ENCODE measurements at regions not wholly inside any gene's neighbourhood (a gene's known extent, or its start where the extent isn't known, plus 50 kb on each side); places are given as distances from the start of the nearest gene placed in this dataset.

GRCh38 chr7:68671671-68672070 lies 926.6 kb upstream of the AUTS2 start:
- Histone ChIP-seq H2AFZ (ENCODE audit: low read length) (no peak overlapping the region), H3K4me3 (ENCODE audit: insufficient read depth, low read length) (no peak overlapping the region), H3K4me2 (ENCODE audit: insufficient read depth, low read length) (no peak overlapping the region), H3K9me3 (ENCODE audit: low read depth, low read length) (no peaks in the 10 kb centered on the region), H4K20me1 (ENCODE audit: insufficient read depth, low read length) (no peaks in the 10 kb centered on the region), H3K27ac (ENCODE audit: low read depth, low read length) (no peak overlapping the region), H3K27me3 (ENCODE audit: insufficient read depth, low read length) (no peaks in the 10 kb centered on the region), H3K36me3 (ENCODE audit: insufficient read depth, low read length) (no peaks in the 10 kb centered on the region), H3K79me2 (ENCODE audit: insufficient read depth, low read length) (no peaks in the 10 kb centered on the region), H3K4me1 (ENCODE audit: insufficient read depth, low read length) (no peaks in the 10 kb centered on the region)
- no peak for TF ChIP-seq CTCF (IDR thresholded peaks at IDR 0.05; ENCODE audit: extremely low read depth, low read depth, low read length)
- DNase-seq (ENCODE audit: insufficient read length, low spot score, missing footprints): no peak

- Histone ChIP-seq H3K4me3 (ENCODE audit: insufficient read depth, low read length) (no peak overlapping the region), H3K27me3 (ENCODE audit: insufficient read depth, low read length) (no peaks in the 10 kb centered on the region), H3K36me3 (ENCODE audit: insufficient read depth, low read length) (no peaks in the 10 kb centered on the region), H2AFZ (ENCODE audit: low read length) (no peak overlapping the region), H3K79me2 (ENCODE audit: insufficient read depth, low read length) (no peaks in the 10 kb centered on the region), H3K27ac (ENCODE audit: low read depth, low read length) (no peak overlapping the region), H3K4me1 (ENCODE audit: insufficient read depth, low read length) (peaks cover 4% of the 10 kb centered on the region), H4K20me1 (ENCODE audit: insufficient read depth, low read length) (no peaks in the 10 kb centered on the region), H3K4me2 (ENCODE audit: insufficient read depth, low read length) (no peak overlapping the region), H3K9me3 (ENCODE audit: low read depth, low read length) (no peaks in the 10 kb centered on the region)
- TF ChIP-seq CTCF (IDR thresholded peaks at IDR 0.05; ENCODE audit: extremely low read depth, low read depth, low read length): no peak
- DNase-seq (ENCODE audit: insufficient read length, low spot score, missing footprints): no peak
Measured at GRCh38 chr7:68674826-68675225, 923.4 kb upstream of the AUTS2 start.

- TF ChIP-seq CTCF (IDR thresholded peaks at IDR 0.05; ENCODE audit: extremely low read depth, low read depth, low read length): no peak
- DNase-seq (ENCODE audit: insufficient read length, low spot score, missing footprints): no peak
- H3K36me3 ChIP-seq (ENCODE audit: insufficient read depth, low read length): no peaks in the 10 kb centered on the region
- H3K9me3 ChIP-seq (ENCODE audit: low read depth, low read length): no peaks in the 10 kb centered on the region
- no peaks in the 10 kb centered on the region for H3K27me3 ChIP-seq (ENCODE audit: insufficient read depth, low read length)
- no peaks in the 10 kb centered on the region for H3K79me2 ChIP-seq (ENCODE audit: insufficient read depth, low read length)
- no peaks in the 10 kb centered on the region for H4K20me1 ChIP-seq (ENCODE audit: insufficient read depth, low read length)
- H3K4me1 ChIP-seq (ENCODE audit: insufficient read depth, low read length): peaks cover 4% of the 10 kb centered on the region
- no peak overlapping the region for H3K4me3 ChIP-seq (ENCODE audit: insufficient read depth, low read length)
- H3K27ac ChIP-seq (ENCODE audit: low read depth, low read length): no peak overlapping the region
- no peak overlapping the region for H3K4me2 ChIP-seq (ENCODE audit: insufficient read depth, low read length)
- H2AFZ ChIP-seq (ENCODE audit: low read length): peak overlapping the region; percentile 28
Measured at GRCh38 chr7:68676813-68677535, 921.3 kb upstream of the AUTS2 start.

GRCh38 chr7:68678196-68678595 lies 920.1 kb upstream of the AUTS2 start:
- H3K4me1 ChIP-seq (ENCODE audit: insufficient read depth, low read length): peaks cover 4% of the 10 kb centered on the region
- H2AFZ ChIP-seq (ENCODE audit: low read length): no peak overlapping the region
- no peaks in the 10 kb centered on the region for H3K9me3 ChIP-seq (ENCODE audit: low read depth, low read length)
- no peaks in the 10 kb centered on the region for H3K79me2 ChIP-seq (ENCODE audit: insufficient read depth, low read length)
- no peaks in the 10 kb centered on the region for H4K20me1 ChIP-seq (ENCODE audit: insufficient read depth, low read length)
- no peaks in the 10 kb centered on the region for H3K36me3 ChIP-seq (ENCODE audit: insufficient read depth, low read length)
- no peak overlapping the region for H3K4me2 ChIP-seq (ENCODE audit: insufficient read depth, low read length)
- H3K27ac ChIP-seq (ENCODE audit: low read depth, low read length): no peak overlapping the region
- no peak overlapping the region for H3K4me3 ChIP-seq (ENCODE audit: insufficient read depth, low read length)
- H3K27me3 ChIP-seq (ENCODE audit: insufficient read depth, low read length): no peaks in the 10 kb centered on the region
- TF ChIP-seq CTCF (IDR thresholded peaks at IDR 0.05; ENCODE audit: extremely low read depth, low read depth, low read length): no peak
- DNase-seq (ENCODE audit: insufficient read length, low spot score, missing footprints): no peak

Measured in osteoblast (primary cell).